ENCODE measurements at regions not wholly inside any gene's neighbourhood (a gene's known extent, or its start where the extent isn't known, plus 50 kb on each side); places are given as distances from the start of the nearest gene placed in this dataset.
"Not testable (repeated sequence)": the region's sequence is repeated elsewhere in the genome, so short reads cannot be mapped to it uniquely, and the experiment has no call there.

- DNase-seq, result no peak
Observed at GRCh38 chrX:74179990-74180389, 124.0 kb upstream of the ZCCHC13 start.

GRCh38 chrX:74179499-74179898 lies 124.5 kb upstream of the ZCCHC13 start:
- DNase-seq, result no peak

- no peak for DNase-seq
Observed at GRCh38 chrX:74179071-74179470, 124.9 kb upstream of the ZCCHC13 start.

DNA sequence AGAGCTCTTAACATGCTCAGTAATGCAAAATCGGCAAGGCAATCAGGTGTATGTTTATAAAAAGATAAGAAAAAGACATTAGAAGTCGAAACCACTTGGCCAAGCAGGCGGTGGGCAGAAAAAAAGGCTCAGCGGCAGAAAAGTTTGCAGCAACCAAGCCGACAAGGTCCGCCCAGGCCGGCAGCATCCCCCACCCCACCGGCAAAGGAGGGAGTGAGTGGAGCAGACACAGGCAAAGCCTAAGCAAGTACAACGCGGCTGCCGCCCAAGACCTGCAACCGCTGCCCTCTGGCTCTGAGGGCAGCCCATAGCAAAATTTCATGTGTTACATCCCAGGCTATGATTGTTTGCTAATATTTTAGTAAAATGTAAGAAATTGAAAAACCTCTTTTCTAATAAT lies 125.4 kb upstream of the ZCCHC13 start:
- no peak for DNase-seq

DNA sequence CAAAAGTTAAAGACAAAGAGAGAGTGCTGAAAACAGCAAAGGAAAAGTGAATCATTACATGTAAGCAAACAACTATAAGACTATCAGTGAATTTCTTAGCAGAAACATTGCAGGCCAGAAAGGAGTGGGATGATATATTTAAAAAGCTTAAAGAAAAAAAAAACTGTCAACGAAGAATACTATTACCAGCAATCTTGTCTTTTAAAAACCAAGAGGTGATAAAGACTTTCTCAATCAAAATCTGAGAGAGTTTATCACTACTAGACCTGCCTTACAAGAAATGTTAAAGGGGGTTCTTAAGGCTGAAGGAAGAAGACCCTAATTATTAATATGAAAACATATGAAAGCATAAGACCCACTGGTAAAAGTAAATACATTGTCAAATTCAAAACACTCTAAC lies 132.5 kb upstream of the ZCCHC13 start:
- DNase-seq, result no peak

DNA sequence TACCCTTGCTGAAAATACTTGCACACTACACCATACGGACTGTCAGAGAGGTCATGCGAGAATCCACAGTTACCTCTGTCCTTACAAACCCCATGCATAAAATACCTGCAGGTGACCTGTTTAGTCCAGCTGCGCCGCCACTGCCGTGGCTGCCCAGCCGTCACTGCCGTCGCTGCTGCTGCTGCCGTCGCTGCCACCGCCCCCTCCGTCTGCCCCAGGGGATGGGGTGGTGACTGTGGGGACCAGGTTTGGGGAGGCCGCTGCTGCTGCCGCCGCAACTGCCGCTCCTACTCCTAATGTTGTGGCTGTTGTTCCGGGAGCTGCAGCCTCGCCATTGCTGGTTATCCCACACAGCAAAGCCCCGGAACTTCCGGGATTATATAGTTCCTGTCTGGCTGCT lies 141.8 kb upstream of the ZCCHC13 start:
- DNase-seq, result no peak

- DNase-seq, result no peak
Observed at GRCh38 chrX:74160816-74161215, 143.2 kb upstream of the ZCCHC13 start.

GRCh38 chrX:74160358-74160757 lies 143.6 kb upstream of the ZCCHC13 start:
- DNase-seq, result no peak

GRCh38 chrX:74147439-74147838 lies 156.5 kb upstream of the ZCCHC13 start:
- no peak for DNase-seq

DNA sequence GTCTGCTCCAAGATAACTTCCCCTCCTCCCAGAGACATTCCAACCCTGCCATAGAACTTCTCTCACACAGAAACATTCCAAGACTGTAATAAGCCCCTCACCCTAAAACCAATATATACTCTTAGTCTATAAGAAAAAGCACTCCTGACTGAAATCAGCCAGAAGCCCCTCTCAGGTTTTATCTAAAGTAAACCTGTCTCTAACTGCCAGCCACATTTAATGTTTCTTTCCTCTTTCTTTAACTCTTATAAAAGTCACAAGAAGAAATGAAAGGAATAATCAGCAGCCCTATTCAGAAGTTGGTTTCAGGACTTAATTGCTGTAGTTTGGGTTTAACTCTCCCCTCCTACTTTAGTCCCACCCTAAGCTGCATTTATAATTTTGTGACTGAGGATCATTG lies 165.0 kb upstream of the ZCCHC13 start:
- DNase-seq, result no peak

DNA sequence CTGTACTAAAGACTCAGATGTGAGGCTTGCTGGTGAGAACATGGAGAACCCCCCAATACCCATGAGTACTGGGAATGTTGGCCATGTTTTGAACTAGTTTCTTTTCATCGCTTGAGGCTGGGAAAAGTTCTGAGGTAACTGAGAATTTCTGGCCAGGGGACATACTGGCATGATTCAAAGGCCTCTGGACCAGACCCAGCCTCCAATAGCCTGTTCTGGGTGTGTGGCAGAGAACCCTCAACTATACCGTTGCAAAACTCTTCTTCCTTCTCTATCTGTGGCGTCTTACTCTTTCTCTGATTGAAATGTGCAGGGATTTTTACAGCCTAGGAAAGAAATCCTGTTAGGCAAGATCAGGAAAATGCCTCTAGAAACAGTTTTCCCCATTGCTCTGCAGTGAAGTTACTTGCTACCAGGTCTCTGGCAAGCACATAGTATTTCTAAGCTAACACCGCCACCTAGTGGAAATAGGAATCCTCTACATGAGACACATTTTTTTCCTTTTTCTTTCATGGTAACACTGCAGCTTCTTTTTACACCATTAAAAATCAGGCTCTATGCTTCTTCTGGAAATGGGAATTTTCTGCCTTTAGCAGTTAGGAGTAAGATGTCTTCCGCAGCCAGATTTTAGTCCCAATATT lies 170.7 kb upstream of the ZCCHC13 start:
- no peak for DNase-seq

GRCh38 chrX:74132280-74132679 lies 171.7 kb upstream of the ZCCHC13 start:
- no peak for DNase-seq

DNA sequence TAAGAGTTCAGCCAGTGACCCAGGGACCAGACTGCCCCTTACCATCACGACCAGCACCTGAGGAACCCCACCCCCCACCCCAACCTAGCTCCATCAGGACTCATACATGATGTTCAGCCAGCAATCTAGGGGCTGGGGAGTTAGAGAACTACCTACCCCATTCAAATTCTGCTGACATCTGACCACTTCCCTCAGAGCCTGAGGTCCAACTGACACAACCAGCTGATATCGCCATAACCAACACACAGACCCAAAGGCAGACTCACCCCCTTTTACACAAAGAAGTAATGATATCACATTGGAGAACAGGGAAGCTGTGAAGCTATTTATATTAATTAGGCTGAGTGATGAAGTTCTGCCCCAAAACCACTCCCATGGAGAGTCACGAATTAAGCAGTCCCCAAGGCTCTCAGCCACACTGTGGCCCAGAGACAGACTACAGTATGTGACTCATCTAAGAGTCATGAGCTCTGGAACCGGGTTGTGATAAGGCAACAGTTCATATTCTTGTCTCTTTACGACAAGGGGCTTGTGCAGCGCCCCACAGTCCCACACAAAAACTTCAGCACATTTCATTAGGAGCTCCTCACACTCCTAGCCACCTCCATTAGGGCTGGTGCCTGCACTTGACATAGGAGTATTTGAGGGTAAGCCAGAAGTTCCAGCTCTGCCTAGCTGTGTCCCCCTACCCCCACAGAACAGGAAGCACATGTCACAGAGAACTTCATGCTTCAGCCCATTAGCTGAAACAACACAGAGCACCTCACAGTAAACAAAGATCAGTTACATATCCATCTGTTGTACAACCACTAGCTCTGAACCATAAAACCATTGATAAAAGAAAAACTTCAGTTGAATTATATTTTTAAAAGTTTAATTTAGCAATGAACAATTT lies 184.7 kb upstream of the ZCCHC13 start:
- DNase-seq, result no peak

DNA sequence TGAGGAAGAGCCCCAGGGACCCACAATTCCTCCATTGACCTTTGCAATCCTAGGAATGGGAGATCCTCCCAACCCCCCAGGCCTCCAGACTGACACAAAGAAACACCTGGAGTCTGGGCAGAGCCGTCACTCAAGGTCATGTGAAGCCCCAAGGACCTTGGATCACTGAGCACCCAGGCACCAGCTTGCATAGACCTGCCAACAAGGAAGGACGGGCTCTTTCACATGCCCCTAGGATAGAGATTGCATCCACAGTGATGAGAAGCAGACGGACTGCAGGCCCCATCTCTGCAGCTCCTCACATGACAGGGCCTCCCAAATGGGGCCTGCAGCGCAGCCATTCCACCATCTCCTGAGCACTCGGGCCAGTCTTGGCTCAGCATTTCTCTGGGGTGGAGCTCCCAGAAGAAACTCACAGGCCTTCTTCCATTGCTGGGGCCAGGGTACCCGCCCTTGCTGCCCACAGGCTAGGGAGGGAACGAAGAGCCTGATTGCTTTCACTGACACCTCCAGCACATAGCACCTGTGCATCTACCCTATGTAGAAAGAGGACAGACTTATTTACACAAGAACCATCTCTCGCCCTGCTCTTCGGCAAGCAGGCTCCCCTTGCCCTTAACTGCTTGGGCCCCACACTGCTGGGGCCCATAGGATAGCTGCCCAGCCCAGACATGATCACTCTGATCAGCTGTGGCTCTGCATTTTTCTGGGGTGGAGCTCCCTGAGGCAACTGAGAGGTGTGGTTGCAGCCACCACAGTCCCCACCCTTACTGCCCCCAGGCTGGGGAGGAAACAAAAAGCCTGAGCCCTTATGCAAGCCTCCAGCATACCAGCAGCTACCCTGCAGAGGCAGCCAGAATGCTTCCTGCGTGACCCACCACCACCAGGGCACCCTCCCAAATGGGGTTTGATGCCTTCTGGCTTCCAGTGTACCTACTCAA lies 185.7 kb upstream of the ZCCHC13 start:
- DNase-seq, result no peak

DNA sequence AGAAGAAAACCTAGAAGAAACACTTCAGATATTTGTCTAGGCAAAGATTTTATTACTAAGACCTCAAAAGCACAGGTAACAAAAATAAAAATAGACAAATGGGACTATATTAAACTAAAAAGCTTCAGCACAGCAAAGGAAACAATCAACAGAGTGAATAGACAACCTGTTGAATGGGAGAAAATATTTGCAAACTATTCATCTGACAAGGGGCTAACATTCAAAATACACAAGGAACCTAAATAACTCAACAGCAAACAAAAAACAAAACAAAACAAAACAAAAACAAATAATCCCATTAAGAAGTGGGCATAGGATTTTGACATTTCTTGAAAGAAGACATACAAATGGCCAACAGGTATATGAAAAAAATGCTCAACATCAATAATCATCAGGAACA lies 192.7 kb upstream of the ZCCHC13 start:
- DNase-seq, result no peak

- DNase-seq, result no peak
Observed at GRCh38 chrX:74107666-74108065, 196.3 kb upstream of the ZCCHC13 start.

DNA sequence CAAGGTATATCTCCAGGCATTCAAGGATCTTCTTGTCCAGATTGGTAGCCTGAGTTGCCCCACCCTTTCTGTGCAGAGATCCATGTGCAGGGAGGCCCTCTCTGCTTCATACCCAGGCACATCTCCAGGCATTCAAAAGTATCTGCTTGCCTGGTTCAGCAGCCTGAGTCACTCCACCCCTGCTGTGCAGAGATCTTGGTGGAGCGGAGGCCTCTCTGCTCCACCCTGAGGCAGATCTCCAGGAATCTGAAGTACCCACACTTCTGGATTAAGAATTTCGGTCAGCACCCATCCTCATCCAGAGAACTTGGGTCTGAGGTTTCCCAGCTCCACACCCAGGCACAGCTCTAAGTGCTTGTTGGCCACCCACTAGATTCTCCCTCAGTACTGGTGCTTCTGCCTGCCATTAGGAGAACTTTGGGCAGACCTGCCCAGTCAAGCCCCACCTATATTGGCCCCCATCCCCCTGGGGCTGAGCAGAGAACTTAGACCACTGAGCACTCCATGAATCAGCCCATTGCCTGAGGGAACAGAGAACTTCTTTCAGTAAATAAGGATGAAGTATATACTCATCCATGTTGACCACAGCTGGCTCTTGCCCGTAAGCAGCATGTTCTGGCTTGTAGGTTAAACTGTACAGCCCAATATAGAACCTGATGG lies 199.5 kb upstream of the ZCCHC13 start:
- no peak for DNase-seq

- DNase-seq, result not testable (repeated sequence)
Observed at GRCh38 chrX:74098407-74098806, 205.6 kb upstream of the ZCCHC13 start.

GRCh38 chrX:74090049-74090448 lies 213.9 kb upstream of the ZCCHC13 start:
- DNase-seq, result no peak

GRCh38 chrX:74085642-74086236 lies 218.2 kb upstream of the ZCCHC13 start:
- no peak for DNase-seq

GRCh38 chrX:74080165-74080564 lies 223.8 kb upstream of the ZCCHC13 start:
- no peak for DNase-seq

DNA sequence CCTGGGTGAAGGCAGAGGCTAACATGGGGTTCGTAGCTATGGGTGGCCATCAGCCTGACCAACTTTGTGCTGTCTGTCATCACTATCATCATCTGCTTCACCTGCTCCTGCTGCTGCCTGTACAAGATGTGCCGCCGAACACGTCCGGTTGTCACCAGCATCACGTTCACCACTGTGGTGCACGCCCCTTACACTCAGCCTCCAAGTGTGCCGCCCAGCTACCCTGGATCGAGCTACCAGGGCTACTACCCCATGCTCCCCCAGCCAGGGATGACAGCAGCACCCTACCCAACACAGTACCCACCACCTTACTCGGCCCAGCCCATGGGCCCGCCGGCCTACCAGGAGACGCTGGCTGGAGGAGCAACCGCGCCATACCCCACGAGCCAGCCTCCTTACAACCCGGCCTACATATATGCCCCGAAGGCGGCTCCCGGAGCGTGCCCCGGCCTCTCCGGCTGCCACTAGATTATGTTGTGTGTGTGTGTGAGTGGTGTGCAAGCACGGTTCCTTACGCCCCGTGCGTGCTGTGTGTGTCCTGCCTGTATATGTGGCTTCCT lies 213.4 kb upstream of the XIST start:
- DNase-seq, result no peak
